K562 (cell line): ENCODE measurements at regions not wholly inside any gene's neighbourhood (a gene's known extent, or its start where the extent isn't known, plus 50 kb on each side); places are given as distances from the start of the nearest gene placed in this dataset.

Experiments used
- ATAC-seq: fragments of 200-7000 bp; cut with Tn5 transposase; 3 replicates; pipeline ENCODE4 v1.9.1; 2020; ENCODE audit warnings: moderate library complexity
- BruUV-seq: library from RNA; stranded (reverse); fragments of 400-500 nt; replicated peaks from 2 replicates; lab custom pipeline; 2021; lab: Mats Ljungman, UMichigan
- CTCF ChIA-PET: fragments of 300-600 bp; formaldehyde crosslinking; extraction: SDS; loops from one replicate; lab custom pipeline; 2021; ENCODE audit warnings: low intra/inter-chr PET ratio; lab: Yijun Ruan, JAX
- POLR2A ChIA-PET: fragments of 300-600, 350-650 bp; sonication (Branson Sonifier 250); formaldehyde crosslinking; extraction: SDS; loops from one replicate; lab custom pipeline; 2021; ENCODE audit warnings: antibody characterized with exemption, inconsistent platforms; lab: Yijun Ruan, JAX
- DNase-seq, 4 experiments: peaks; one replicate each; pipeline versions ENCODE4 v3.0.0 to v3.0.0-alpha.2; 2011 to 2018; ENCODE audit warnings: low spot score in 3 of 4, mixed read lengths in 3 of 4; ENCODE audit errors: extremely low read depth in 1 of 4
- FAIRE-seq: peaks from 2 replicates; lab custom pipeline; 2011; peaks lifted over from hg19 to GRCh38; lab: Jason Lieb, UNC
- H2AFZ ChIP-seq: 2 replicates; pipeline ENCODE4 v1.6.0; 2011; ENCODE audit warnings: low read depth, low read length, control low read depth, inconsistent platforms
- H3K27ac ChIP-seq: fragments of 200-600 bp; 3 replicates; pipeline ENCODE4 v1.8.0; 2011; ENCODE audit warnings: low read depth, mild to moderate bottlenecking, control low read depth, inconsistent platforms, low read length, moderate library complexity, mixed read lengths; ENCODE audit errors: extremely low read depth
- H3K27me3 ChIP-seq, 2 experiments: fragments of 300-600 bp in 1 of 2; 2 replicates in 1 of 2; 3 replicates in 1 of 2; pipeline versions ENCODE4 v1.6.0 to v1.8.0; 2011; ENCODE audit warnings: inconsistent platforms in 2 of 2, low read length in 2 of 2, mild to moderate bottlenecking in 1 of 2, mixed read lengths in 1 of 2, moderate library complexity in 1 of 2; ENCODE audit not compliant: control insufficient read depth in 2 of 2, insufficient read depth in 2 of 2
- H3K36me3 ChIP-seq: fragments of 300-600 bp; 3 replicates; pipeline ENCODE4 v1.8.0; 2011; ENCODE audit warnings: mild to moderate bottlenecking, low read length, inconsistent platforms; ENCODE audit not compliant: control insufficient read depth, insufficient read depth
- H3K4me1 ChIP-seq, 2 experiments: fragments of 200-600 bp in 1 of 2; replicated peaks in 1 of 2; 2 replicates in 1 of 2; 3 replicates in 1 of 2; pipeline versions ENCODE4 v1.5.1 to v1.8.0; 2011; ENCODE audit warnings: inconsistent platforms in 2 of 2, low read length in 2 of 2, mild to moderate bottlenecking in 1 of 2, mixed read lengths in 1 of 2, moderate library complexity in 1 of 2; ENCODE audit not compliant: control insufficient read depth in 2 of 2, insufficient read depth in 2 of 2
- H3K4me2 ChIP-seq: 2 replicates; pipeline ENCODE4 v1.6.1; 2011; ENCODE audit warnings: low read length, control low read depth, inconsistent platforms, mixed read lengths; ENCODE audit not compliant: insufficient read depth
- H3K4me3 ChIP-seq: fragments of 200-600 bp; sonication (generic), shearing (Covaris generic); 2 replicates; pipeline ENCODE4 v1.5.1; 2016; ENCODE audit warnings: control low read depth, inconsistent platforms
- H3K79me2 ChIP-seq: fragments of 200-600 bp; 3 replicates; pipeline ENCODE4 v1.8.0; 2011; ENCODE audit warnings: low read length, inconsistent platforms; ENCODE audit not compliant: control insufficient read depth, insufficient read depth
- H3K9ac ChIP-seq, 2 experiments: 2 replicates each; pipeline versions ENCODE4 v1.6.0 to v1.6.1; 2011; ENCODE audit warnings: low read depth in 2 of 2, low read length in 2 of 2, control low read depth in 1 of 2, inconsistent platforms in 1 of 2, mild to moderate bottlenecking in 1 of 2, mixed read lengths in 1 of 2; ENCODE audit not compliant: insufficient read depth in 1 of 2
- H3K9me1 ChIP-seq: one replicate; pipeline ENCODE4 v1.6.0; 2011; ENCODE audit warnings: inconsistent platforms, mild to moderate bottlenecking, low read length, moderate library complexity; ENCODE audit not compliant: control insufficient read depth, insufficient read depth
- H3K9me3 ChIP-seq: replicated peaks from 2 replicates; pipeline ENCODE4 v1.5.1; 2011; ENCODE audit warnings: low read depth, low read length, inconsistent platforms; ENCODE audit not compliant: control insufficient read depth, insufficient read depth
- H4K20me1 ChIP-seq: replicated peaks from 2 replicates; pipeline ENCODE4 v1.6.1; 2011; ENCODE audit warnings: low read length, inconsistent platforms, mixed read lengths; ENCODE audit not compliant: control insufficient read depth, insufficient read depth
- BCL6 ChIP-seq: fragments of 250-450 bp; sonication (Bioruptor Pico); IDR thresholded peaks from 2 replicates; pipeline ENCODE4 v1.4.0; 2020
- CHD1 ChIP-seq: fragments of 200-600 bp; sonication (generic); IDR thresholded peaks from one replicate; pipeline ENCODE4 v1.6.1; 2012; ENCODE audit warnings: mild to moderate bottlenecking, moderate library complexity, low read length, inconsistent platforms
- GTF2F1 ChIP-seq: IDR thresholded peaks from 2 replicates; pipeline ENCODE4 v1.6.1; 2011; ENCODE audit warnings: low read depth, low read length, improper control_type of control experiment
- LCOR ChIP-seq: sonication (generic); formaldehyde crosslinking; IDR thresholded peaks from 2 replicates; pipeline ENCODE4 v1.8.0; 2022; ENCODE audit warnings: mild to moderate bottlenecking, missing genetic modification reagents
- MAX ChIP-seq: sonication (generic); formaldehyde crosslinking; IDR thresholded peaks from 2 replicates; pipeline ENCODE4 v1.9.0; 2022; ENCODE audit warnings: mild to moderate bottlenecking, missing genetic modification reagents
- TEAD2 ChIP-seq: fragments of 450-650 bp; IDR thresholded peaks from 2 replicates; pipeline ENCODE4 v1.6.1; 2016; ENCODE audit warnings: missing genetic modification characterization, control low read depth, missing compliant biosample characterization
- TGIF2 ChIP-seq: sonication (generic); formaldehyde crosslinking; IDR thresholded peaks from 2 replicates; pipeline ENCODE4 v1.8.1; 2022; ENCODE audit warnings: mild to moderate bottlenecking, missing genetic modification reagents, moderate library complexity
- ZFP30 ChIP-seq: fragments of 250-450 bp; sonication (Bioruptor Pico); IDR thresholded peaks from 2 replicates; pipeline ENCODE4 v1.8.0; 2022; ENCODE audit warnings: moderate library complexity, mild to moderate bottlenecking, inconsistent platforms, borderline replicate concordance
- ZKSCAN3 ChIP-seq: fragments of 250-450 bp; sonication (Bioruptor Pico); IDR thresholded peaks from 2 replicates; pipeline ENCODE4 v1.4.0; 2020
- WGBS: fragments of 100-300 bp; shearing (Covaris generic); methylation state at CpG from one replicate; pipeline ENCODE4 v1.1.6; 2016; ENCODE audit warnings: low coverage, mixed read lengths; ENCODE audit not compliant: insufficient coverage; ENCODE audit errors: missing lambda C conversion rate; 5-methylcytosine and 5-hydroxymethylcytosine counted together
- in situ Hi-C: fragments of 300-500 bp; cut with MboI; formaldehyde crosslinking; loops from 4 replicates; pipeline ENCODE4 v1.15.0; 2018; ENCODE audit warnings: inconsistent platforms, mixed read lengths
- intact Hi-C: fragments of 100-400 bp; cut with micrococcal nuclease; formaldehyde crosslinking; loops from 2 replicates; pipeline ENCODE4 v1.14.2; 2022
- TF ChIP-seq, protein P1 (sequence below): sonication (generic); formaldehyde crosslinking; IDR thresholded peaks from 2 replicates; pipeline ENCODE4 v1.8.0; 2023; ENCODE audit warnings: missing genetic modification reagents, mild to moderate bottlenecking, borderline replicate concordance
- TF ChIP-seq, protein P2 (sequence below): fragments of 250-450 bp; sonication (Bioruptor Pico); IDR thresholded peaks from 2 replicates; pipeline ENCODE4 v1.9.0; 2021; ENCODE audit warnings: mild to moderate bottlenecking, inconsistent platforms
- TF ChIP-seq, protein P3 (sequence below): IDR thresholded peaks from 2 replicates; pipeline ENCODE4 v1.6.1; 2014; ENCODE audit warnings: antibody characterized with exemption

DNA sequence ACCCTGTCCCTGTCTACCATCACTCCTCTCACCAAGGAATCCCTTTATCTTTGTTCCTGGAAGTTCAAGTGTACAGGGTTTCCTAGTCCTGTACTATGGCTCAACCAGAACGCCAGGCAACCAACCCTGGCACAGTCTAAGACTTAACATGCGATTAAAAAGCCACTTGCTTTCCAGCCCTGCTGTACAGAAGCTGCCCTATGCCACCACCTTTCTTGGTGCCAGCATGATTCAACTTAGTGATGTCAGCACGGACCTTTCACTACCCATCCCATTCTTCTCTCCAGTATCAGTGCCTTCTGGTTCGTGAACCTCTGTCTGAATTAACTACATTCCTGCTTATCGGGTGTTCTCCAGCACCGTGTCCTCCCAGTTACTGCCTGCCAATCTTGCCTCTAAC, 151.1 kb downstream of the KLF12 start:
- DNase-seq (no peak), ATAC-seq (no peak), FAIRE-seq (no peak)
- no peak overlapping the region for H3K27ac ChIP-seq
- no TSS peak for BruUV-seq
- no peaks in the 10 kb centered on the region for H3K27me3 ChIP-seq
- intact Hi-C loops (no loop called here), in situ Hi-C loops (no loop called here)
- H3K4me2 ChIP-seq, result no peak overlapping the region
- no peaks in the 10 kb centered on the region for H3K79me2 ChIP-seq
- WGBS, result 0% methylated on average over 5 of the region's 6 CpGs
- no peak overlapping the region for H3K9ac ChIP-seq
- H2AFZ ChIP-seq, result no peak overlapping the region
- H3K36me3 ChIP-seq, result no peaks in the 10 kb centered on the region
- ChIA-PET CTCF (no interaction called here), POLR2A (no interaction called here)
- no peaks in the 10 kb centered on the region for H3K4me1 ChIP-seq
- H4K20me1 ChIP-seq, result no peaks in the 10 kb centered on the region
- H3K4me3 ChIP-seq, result no peak overlapping the region
- H3K9me1 ChIP-seq, result no peaks in the 10 kb centered on the region
- no peaks in the 10 kb centered on the region for H3K9me3 ChIP-seq
- TF ChIP-seq LCOR (CRISPR knock-in tag), result no peak
- TF ChIP-seq TEAD2 (tag), result no peak
- TF ChIP-seq CHD1, result no peak
- no peak for TF ChIP-seq MAX
- TF ChIP-seq, protein P1, sequence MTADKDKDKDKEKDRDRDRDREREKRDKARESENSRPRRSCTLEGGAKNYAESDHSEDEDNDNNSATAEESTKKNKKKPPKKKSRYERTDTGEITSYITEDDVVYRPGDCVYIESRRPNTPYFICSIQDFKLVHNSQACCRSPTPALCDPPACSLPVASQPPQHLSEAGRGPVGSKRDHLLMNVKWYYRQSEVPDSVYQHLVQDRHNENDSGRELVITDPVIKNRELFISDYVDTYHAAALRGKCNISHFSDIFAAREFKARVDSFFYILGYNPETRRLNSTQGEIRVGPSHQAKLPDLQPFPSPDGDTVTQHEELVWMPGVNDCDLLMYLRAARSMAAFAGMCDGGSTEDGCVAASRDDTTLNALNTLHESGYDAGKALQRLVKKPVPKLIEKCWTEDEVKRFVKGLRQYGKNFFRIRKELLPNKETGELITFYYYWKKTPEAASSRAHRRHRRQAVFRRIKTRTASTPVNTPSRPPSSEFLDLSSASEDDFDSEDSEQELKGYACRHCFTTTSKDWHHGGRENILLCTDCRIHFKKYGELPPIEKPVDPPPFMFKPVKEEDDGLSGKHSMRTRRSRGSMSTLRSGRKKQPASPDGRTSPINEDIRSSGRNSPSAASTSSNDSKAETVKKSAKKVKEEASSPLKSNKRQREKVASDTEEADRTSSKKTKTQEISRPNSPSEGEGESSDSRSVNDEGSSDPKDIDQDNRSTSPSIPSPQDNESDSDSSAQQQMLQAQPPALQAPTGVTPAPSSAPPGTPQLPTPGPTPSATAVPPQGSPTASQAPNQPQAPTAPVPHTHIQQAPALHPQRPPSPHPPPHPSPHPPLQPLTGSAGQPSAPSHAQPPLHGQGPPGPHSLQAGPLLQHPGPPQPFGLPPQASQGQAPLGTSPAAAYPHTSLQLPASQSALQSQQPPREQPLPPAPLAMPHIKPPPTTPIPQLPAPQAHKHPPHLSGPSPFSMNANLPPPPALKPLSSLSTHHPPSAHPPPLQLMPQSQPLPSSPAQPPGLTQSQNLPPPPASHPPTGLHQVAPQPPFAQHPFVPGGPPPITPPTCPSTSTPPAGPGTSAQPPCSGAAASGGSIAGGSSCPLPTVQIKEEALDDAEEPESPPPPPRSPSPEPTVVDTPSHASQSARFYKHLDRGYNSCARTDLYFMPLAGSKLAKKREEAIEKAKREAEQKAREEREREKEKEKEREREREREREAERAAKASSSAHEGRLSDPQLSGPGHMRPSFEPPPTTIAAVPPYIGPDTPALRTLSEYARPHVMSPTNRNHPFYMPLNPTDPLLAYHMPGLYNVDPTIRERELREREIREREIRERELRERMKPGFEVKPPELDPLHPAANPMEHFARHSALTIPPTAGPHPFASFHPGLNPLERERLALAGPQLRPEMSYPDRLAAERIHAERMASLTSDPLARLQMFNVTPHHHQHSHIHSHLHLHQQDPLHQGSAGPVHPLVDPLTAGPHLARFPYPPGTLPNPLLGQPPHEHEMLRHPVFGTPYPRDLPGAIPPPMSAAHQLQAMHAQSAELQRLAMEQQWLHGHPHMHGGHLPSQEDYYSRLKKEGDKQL (CRISPR knock-in tag), result no peak
- TF ChIP-seq ZKSCAN3 (CRISPR knock-in tag), result no peak
- no peak for TF ChIP-seq GTF2F1
- no peak for TF ChIP-seq BCL6
- no peak for TF ChIP-seq ZFP30 (CRISPR knock-in tag)
- TF ChIP-seq, protein P2, sequence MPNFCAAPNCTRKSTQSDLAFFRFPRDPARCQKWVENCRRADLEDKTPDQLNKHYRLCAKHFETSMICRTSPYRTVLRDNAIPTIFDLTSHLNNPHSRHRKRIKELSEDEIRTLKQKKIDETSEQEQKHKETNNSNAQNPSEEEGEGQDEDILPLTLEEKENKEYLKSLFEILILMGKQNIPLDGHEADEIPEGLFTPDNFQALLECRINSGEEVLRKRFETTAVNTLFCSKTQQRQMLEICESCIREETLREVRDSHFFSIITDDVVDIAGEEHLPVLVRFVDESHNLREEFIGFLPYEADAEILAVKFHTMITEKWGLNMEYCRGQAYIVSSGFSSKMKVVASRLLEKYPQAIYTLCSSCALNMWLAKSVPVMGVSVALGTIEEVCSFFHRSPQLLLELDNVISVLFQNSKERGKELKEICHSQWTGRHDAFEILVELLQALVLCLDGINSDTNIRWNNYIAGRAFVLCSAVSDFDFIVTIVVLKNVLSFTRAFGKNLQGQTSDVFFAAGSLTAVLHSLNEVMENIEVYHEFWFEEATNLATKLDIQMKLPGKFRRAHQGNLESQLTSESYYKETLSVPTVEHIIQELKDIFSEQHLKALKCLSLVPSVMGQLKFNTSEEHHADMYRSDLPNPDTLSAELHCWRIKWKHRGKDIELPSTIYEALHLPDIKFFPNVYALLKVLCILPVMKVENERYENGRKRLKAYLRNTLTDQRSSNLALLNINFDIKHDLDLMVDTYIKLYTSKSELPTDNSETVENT (CRISPR knock-in tag), result no peak
- TF ChIP-seq, protein P3, sequence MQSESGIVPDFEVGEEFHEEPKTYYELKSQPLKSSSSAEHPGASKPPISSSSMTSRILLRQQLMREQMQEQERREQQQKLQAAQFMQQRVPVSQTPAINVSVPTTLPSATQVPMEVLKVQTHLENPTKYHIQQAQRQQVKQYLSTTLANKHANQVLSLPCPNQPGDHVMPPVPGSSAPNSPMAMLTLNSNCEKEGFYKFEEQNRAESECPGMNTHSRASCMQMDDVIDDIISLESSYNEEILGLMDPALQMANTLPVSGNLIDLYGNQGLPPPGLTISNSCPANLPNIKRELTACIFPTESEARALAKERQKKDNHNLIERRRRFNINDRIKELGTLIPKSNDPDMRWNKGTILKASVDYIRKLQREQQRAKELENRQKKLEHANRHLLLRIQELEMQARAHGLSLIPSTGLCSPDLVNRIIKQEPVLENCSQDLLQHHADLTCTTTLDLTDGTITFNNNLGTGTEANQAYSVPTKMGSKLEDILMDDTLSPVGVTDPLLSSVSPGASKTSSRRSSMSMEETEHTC, result no peak
- no peak for TF ChIP-seq TGIF2 (CRISPR knock-in tag)
